Neural progenitor cell (in vitro differentiated cells): ENCODE measurements at regions not wholly inside any gene's neighbourhood (a gene's known extent, or its start where the extent isn't known, plus 50 kb on each side); places are given as distances from the start of the nearest gene placed in this dataset.

Source experiments
- EZH2 ChIP-seq: fragments of 200-600 bp; sonication (generic); IDR thresholded peaks from 2 replicates; pipeline ENCODE4 v1.6.1; 2017; ENCODE audit warnings: antibody characterized with exemption, mild to moderate bottlenecking, moderate library complexity
- TF ChIP-seq, protein P1 (sequence below): fragments of 200-600 bp; sonication (generic); IDR thresholded peaks from 2 replicates; pipeline ENCODE4 v1.5.1; 2017; ENCODE audit warnings: antibody characterized with exemption, mild to moderate bottlenecking

DNA sequence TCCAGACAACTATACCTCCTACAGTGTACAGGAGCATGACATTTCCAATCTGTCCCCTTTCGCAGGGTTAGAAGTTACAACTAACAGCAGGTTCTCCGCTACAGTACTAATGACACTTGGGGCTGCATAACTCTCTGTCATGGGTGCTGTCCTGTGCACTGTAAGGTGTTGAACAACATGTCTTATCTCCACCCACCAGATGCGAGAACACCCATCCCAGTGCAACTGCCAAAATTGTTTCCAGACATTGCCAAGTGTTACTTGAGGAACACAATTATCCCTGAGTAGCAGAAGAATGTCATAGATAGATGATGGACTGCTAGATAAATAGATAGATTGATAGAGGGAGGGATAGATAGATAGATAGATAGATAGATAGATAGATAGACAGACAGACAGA, 200.9 kb upstream of the USP9Y start:
- TF ChIP-seq, protein P1, sequence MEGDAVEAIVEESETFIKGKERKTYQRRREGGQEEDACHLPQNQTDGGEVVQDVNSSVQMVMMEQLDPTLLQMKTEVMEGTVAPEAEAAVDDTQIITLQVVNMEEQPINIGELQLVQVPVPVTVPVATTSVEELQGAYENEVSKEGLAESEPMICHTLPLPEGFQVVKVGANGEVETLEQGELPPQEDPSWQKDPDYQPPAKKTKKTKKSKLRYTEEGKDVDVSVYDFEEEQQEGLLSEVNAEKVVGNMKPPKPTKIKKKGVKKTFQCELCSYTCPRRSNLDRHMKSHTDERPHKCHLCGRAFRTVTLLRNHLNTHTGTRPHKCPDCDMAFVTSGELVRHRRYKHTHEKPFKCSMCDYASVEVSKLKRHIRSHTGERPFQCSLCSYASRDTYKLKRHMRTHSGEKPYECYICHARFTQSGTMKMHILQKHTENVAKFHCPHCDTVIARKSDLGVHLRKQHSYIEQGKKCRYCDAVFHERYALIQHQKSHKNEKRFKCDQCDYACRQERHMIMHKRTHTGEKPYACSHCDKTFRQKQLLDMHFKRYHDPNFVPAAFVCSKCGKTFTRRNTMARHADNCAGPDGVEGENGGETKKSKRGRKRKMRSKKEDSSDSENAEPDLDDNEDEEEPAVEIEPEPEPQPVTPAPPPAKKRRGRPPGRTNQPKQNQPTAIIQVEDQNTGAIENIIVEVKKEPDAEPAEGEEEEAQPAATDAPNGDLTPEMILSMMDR = no peak
- no peak for TF ChIP-seq EZH2
